B cell (primary cell): ENCODE measurements at regions not wholly inside any gene's neighbourhood (a gene's known extent, or its start where the extent isn't known, plus 50 kb on each side); places are given as distances from the start of the nearest gene placed in this dataset.

ENCODE experiments used
- CTCF ChIP-seq: fragments of 200-600 bp; IDR thresholded peaks from one replicate; pipeline ENCODE4 v1.8.0; 2022; ENCODE audit warnings: antibody characterized with exemption, mild to moderate bottlenecking
- EZH2 ChIP-seq: IDR thresholded peaks from 2 replicates; pipeline ENCODE4 v1.6.1; 2012; ENCODE audit warnings: borderline replicate concordance, low read depth, mild to moderate bottlenecking, moderate library complexity, low read length; ENCODE audit not compliant: insufficient read depth, poor library complexity, severe bottlenecking

- TF ChIP-seq CTCF (no peak), EZH2 (no peak)
Measured at GRCh38 chr1:229098903-229099578, 171.9 kb upstream of the RAB4A start.
